ENCODE measurements at regions not wholly inside any gene's neighbourhood (a gene's known extent, or its start where the extent isn't known, plus 50 kb on each side); places are given as distances from the start of the nearest gene placed in this dataset.

- in situ Hi-C loops (cut with MboI; ENCODE audit: low pct_unique_long_range_greater_than_20kb, low sequenced_read_pairs, unreplicated experiment): no loop called here
- no peak for DNase-seq (ENCODE audit: low spot score)
- TF ChIP-seq CTCF (IDR thresholded peaks at IDR 0.05; ENCODE audit: extremely low read depth, insufficient read depth, missing control alignments): no peak
Observed at GRCh38 chr3:177340243-177340830, 143.1 kb upstream of the TBL1XR1 start.

DNA sequence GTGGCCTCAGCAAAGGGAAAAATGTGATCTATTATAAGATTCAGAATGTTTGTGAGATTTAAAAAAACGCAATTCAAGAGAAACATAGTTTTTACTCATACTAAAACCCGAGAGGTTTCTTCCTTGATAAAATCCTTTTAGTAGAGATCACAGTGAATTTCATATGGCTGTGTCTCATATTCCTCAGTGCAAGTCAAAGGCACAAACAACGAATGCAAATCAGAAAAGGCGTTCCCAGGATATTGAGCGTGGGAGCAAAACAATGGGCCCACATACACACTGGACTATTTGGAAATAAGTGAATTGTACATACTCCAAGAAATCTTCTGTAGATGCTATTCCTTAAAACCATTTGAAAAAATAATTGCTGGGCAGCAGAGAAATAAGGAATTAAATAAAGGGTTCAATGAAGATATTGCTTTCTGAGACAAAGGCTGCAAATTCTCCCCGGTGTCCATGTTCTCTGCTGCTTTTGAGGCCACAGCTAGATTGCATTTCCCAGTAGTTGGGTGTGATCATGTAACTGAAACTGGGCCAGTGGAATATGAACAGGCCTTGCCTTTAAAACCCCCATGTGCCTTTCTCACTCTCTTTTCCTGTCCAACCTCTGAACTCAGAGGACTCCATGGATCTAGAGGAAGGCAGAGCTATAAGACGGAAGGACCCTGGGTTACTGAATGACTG is 144.6 kb upstream of the TBL1XR1 start:
- no peak for DNase-seq (ENCODE audit: low spot score)
- TF ChIP-seq CTCF (IDR thresholded peaks at IDR 0.05; ENCODE audit: extremely low read depth, insufficient read depth, missing control alignments): no peak
- in situ Hi-C loops (cut with MboI; ENCODE audit: low pct_unique_long_range_greater_than_20kb, low sequenced_read_pairs, unreplicated experiment): no loop called here

DNA sequence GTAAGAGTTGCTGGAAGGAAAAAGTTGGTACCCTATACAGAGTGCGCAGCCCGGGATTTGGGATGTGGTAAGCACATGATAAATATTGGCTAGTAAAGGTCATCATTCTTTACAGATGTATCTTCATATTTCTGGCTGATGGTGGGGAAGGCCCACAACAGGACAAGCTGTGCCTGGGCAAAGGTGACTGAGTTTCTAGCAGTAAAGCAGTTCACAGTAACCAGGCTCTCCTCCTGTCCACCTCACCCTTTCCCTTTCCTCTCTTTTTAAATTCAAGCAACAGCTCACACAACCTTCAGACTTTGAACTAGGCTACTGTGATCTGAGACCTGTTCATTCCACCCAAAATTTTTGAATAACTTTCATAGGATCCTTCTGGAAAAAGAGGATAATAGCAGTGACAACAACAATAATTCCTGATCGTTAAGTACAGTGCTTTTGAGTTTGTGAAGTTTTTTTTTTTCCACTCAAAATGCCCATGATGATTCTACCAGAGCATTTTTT is 145.9 kb upstream of the TBL1XR1 start:
- no peak for TF ChIP-seq CTCF (IDR thresholded peaks at IDR 0.05; ENCODE audit: extremely low read depth, insufficient read depth, missing control alignments)
- no peak for DNase-seq (ENCODE audit: low spot score)
- in situ Hi-C loops (cut with MboI; ENCODE audit: low pct_unique_long_range_greater_than_20kb, low sequenced_read_pairs, unreplicated experiment): no loop called here

- in situ Hi-C loops (cut with MboI; ENCODE audit: low pct_unique_long_range_greater_than_20kb, low sequenced_read_pairs, unreplicated experiment): no loop called here
- no peak for DNase-seq (ENCODE audit: low spot score)
- no peak for TF ChIP-seq CTCF (IDR thresholded peaks at IDR 0.05; ENCODE audit: extremely low read depth, insufficient read depth, missing control alignments)
Observed at GRCh38 chr3:177345049-177345972, 148.0 kb upstream of the TBL1XR1 start.

GRCh38 chr3:177345973-177346503 is 148.8 kb upstream of the TBL1XR1 start:
- in situ Hi-C loops (cut with MboI; ENCODE audit: low pct_unique_long_range_greater_than_20kb, low sequenced_read_pairs, unreplicated experiment): no loop called here
- TF ChIP-seq CTCF (IDR thresholded peaks at IDR 0.05; ENCODE audit: extremely low read depth, insufficient read depth, missing control alignments): no peak
- DNase-seq (ENCODE audit: low spot score): no peak

- in situ Hi-C loops (cut with MboI; ENCODE audit: low pct_unique_long_range_greater_than_20kb, low sequenced_read_pairs, unreplicated experiment): no loop called here
- DNase-seq (ENCODE audit: low spot score): no peak
- TF ChIP-seq CTCF (IDR thresholded peaks at IDR 0.05; ENCODE audit: extremely low read depth, insufficient read depth, missing control alignments): no peak
Observed at GRCh38 chr3:177346878-177347277, 149.6 kb upstream of the TBL1XR1 start.
